GM18505 (cell line): ENCODE measurements at regions not wholly inside any gene's neighbourhood (a gene's known extent, or its start where the extent isn't known, plus 50 kb on each side); places are given as distances from the start of the nearest gene placed in this dataset.
"Not testable (repeated sequence)": the region's sequence is repeated elsewhere in the genome, so short reads cannot be mapped to it uniquely, and the experiment has no call there.

Source experiments
- ATAC-seq: cut with Tn5 transposase; IDR thresholded peaks from one replicate; pipeline ENCODE4 v1.9.1; 2021; ENCODE audit not compliant: unreplicated experiment
- POLR2A ChIP-seq: IDR thresholded peaks from 4 replicates; pipeline ENCODE4 v1.6.1; 2011; ENCODE audit warnings: borderline replicate concordance; ENCODE audit not compliant: insufficient read depth, insufficient read length; ENCODE audit errors: extremely low read depth

GRCh38 chr6:30816791-30817739 is 67.3 kb upstream of the DDR1 start:
- ATAC-seq, result no peak
- TF ChIP-seq POLR2A, result no peak

DNA sequence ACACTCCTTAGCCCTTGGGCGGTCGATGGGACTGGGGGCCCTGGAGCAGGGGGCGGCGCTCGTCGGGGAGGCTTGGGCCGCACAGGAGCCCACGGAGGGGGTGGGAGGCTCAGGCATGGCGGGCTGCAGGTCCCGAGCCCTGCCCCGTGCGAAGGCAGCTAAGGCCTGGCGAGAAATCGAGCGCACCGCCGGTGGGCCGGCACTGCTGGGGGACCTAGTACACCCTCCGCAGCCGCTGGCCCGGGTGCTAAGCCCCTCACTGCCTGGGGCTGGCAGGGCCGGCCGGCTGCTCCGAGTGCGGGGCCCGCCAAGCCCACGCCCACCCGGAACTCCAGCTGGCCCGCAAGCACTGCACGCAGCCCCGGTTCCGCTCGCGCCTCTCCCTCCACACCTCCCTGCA is 68.0 kb upstream of the DDR1 start:
- not testable (repeated sequence) for ATAC-seq

GRCh38 chr6:30815041-30815742 is 69.1 kb upstream of the DDR1 start:
- not testable (repeated sequence) for ATAC-seq

GRCh38 chr6:30814146-30815040 is 69.9 kb upstream of the DDR1 start:
- TF ChIP-seq POLR2A, result no peak
- ATAC-seq, result no peak

DNA sequence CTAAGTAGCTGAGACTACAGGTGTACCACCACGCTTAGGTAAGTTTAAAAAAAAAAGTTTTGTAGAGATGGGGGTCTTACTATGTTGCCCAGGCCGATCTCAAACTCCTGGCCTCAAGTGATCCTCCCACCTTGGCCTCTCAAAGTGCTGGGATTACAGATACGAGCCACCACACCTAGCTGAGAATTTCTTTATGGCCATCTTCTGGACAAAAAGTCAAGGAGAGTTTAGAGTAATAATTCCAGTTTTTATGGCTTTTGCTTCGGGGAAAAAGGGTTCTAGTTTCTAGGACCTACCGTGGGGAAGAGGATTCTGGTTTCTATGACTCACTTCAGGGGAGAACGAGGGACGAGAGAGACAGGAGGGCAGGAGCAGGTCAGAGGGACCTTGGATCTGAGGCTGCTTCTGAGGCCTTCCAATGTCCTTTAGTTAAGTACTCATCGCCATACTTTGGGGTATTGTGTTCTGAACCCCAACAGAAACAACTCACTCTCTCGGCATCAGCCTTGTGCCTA is 69.3 kb upstream of the IER3 start:
- ATAC-seq, result no peak
- TF ChIP-seq POLR2A, result no peak

- TF ChIP-seq POLR2A, result no peak
- peak; percentile 75 for ATAC-seq
These were observed 66.5 kb upstream of the IER3 start for GRCh38 chr6:30810813-30811339.

DNA sequence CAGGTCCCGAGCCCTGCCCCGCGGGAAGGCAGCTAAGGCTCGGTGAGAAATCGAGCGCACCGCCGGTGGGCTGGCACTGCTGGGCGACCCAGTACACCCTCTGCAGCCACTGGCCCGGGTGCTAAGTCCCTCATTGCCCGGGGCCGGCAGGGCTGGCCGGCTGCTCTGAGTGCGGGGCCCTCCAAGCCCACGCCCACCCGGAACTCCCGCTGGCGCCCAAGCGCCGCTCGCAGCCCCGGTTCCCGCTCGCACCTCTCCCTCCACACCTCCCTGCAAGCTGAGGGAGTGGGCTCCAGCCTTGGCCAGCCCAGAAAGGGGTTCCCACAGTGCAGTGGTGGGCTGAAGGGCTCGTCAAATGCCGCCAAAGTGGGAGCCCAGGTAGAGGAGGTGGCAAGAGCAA is 63.2 kb upstream of the IER3 start:
- ATAC-seq, result not testable (repeated sequence)

- no peak for TF ChIP-seq POLR2A
- ATAC-seq, result no peak
These were observed 62.3 kb upstream of the IER3 start for GRCh38 chr6:30806581-30807183.

GRCh38 chr6:30804333-30804732 is 60.0 kb upstream of the IER3 start:
- ATAC-seq, result no peak
- no peak for TF ChIP-seq POLR2A

GRCh38 chr6:30802731-30803130 is 58.4 kb upstream of the IER3 start:
- ATAC-seq, result no peak
- no peak for TF ChIP-seq POLR2A

- no peak for ATAC-seq
- TF ChIP-seq POLR2A, result no peak
These were observed 57.6 kb upstream of the IER3 start for GRCh38 chr6:30801950-30802349.

GRCh38 chr6:30800871-30801270 is 56.5 kb upstream of the IER3 start:
- no peak for TF ChIP-seq POLR2A
- no peak for ATAC-seq

DNA sequence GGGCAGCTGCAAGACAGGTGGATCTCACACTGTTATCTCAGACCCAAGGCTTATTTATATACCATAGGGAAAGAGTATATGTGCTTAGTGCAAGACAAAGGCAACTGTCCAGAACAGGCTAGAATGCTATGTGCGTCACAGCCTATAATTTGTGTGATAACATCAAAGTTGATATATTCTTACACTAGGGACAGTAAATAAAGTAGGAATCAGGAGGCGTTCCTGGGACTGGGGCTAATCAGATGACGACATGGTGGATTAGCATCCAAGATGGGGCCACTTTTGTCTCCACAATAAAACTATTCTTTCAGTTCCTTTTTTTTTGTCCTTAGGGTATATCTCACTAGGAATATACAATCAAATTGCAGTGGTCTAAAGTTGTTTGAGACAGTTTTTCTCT is 54.9 kb upstream of the IER3 start:
- ATAC-seq, result no peak
- no peak for TF ChIP-seq POLR2A
